Glutamatergic neuron (in vitro differentiated cells): ENCODE measurements at regions not wholly inside any gene's neighbourhood (a gene's known extent, or its start where the extent isn't known, plus 50 kb on each side); places are given as distances from the start of the nearest gene placed in this dataset.

Experiments used
- DNase-seq: peaks from one replicate; pipeline ENCODE4 v3.0.0; 2022
- H3K27ac Mint-ChIP-seq: one replicate; pipeline ENCODE4 v1.8.0; 2020; ENCODE audit warnings: mild to moderate bottlenecking, mixed read lengths, inconsistent platforms; ENCODE audit not compliant: unreplicated experiment
- H3K27me3 Mint-ChIP-seq: one replicate; pipeline ENCODE4 v1.8.0; 2020; ENCODE audit warnings: mild to moderate bottlenecking, moderate library complexity, mixed read lengths, inconsistent platforms; ENCODE audit not compliant: unreplicated experiment
- H3K36me3 Mint-ChIP-seq: one replicate; pipeline ENCODE4 v1.8.0; 2020; ENCODE audit warnings: mild to moderate bottlenecking, mixed read lengths, inconsistent platforms; ENCODE audit not compliant: unreplicated experiment
- H3K4me1 Mint-ChIP-seq: one replicate; pipeline ENCODE4 v1.8.0; 2020; ENCODE audit warnings: mild to moderate bottlenecking, low read depth, mixed read lengths, inconsistent platforms; ENCODE audit not compliant: unreplicated experiment
- H3K4me3 Mint-ChIP-seq: one replicate; pipeline ENCODE4 v1.8.0; 2020; ENCODE audit warnings: mild to moderate bottlenecking, mixed read lengths, inconsistent platforms; ENCODE audit not compliant: unreplicated experiment
- H3K9me3 Mint-ChIP-seq: one replicate; pipeline ENCODE4 v1.8.0; 2020; ENCODE audit warnings: mild to moderate bottlenecking, moderate library complexity, mixed read lengths, inconsistent platforms; ENCODE audit not compliant: unreplicated experiment
- TF ChIP-seq, protein P1 (sequence below): fragments of 200-600 bp; sonication (generic); IDR thresholded peaks from one replicate; pipeline ENCODE4 v1.5.0; 2021; ENCODE audit not compliant: partially characterized antibody, unreplicated experiment

DNA sequence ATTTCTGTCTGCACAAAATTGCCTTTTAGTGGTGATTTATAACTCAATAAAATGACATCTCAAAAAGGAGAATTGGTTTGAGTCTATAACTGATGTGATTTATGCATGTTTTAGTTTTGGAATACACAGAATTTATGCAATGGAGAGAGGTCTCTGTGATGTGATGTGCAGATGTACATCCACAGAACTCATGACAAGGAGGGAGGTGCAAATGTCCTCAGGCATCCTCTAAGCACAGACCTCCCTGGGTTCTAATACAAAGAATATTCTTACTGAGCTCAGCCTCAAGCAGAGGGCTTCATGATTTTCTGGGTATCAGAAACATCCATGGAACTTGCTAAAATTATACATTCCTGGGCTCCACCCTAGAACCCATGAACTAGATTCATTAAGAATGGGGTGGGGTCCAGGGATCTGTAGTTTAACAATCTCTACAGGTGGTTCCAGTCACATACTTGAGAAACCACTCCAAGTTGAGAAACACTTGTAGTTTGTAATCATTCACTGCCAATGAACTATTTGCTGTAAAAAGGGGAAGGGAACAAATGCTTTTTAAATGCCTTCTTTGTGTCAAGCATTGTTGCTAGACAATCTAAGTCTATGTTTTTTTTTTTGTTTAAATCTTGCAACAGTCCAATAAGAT lies 60.2 kb upstream of the NEDD9 start:
- no peak overlapping the region for H3K27ac Mint-ChIP-seq
- peaks cover 10% of the 10 kb centered on the region for H3K36me3 Mint-ChIP-seq
- H3K4me1 Mint-ChIP-seq: no peaks in the 10 kb centered on the region
- peaks cover 2% of the 10 kb centered on the region for H3K27me3 Mint-ChIP-seq
- DNase-seq: no peak
- H3K4me3 Mint-ChIP-seq: no peak overlapping the region
- TF ChIP-seq, protein P1, sequence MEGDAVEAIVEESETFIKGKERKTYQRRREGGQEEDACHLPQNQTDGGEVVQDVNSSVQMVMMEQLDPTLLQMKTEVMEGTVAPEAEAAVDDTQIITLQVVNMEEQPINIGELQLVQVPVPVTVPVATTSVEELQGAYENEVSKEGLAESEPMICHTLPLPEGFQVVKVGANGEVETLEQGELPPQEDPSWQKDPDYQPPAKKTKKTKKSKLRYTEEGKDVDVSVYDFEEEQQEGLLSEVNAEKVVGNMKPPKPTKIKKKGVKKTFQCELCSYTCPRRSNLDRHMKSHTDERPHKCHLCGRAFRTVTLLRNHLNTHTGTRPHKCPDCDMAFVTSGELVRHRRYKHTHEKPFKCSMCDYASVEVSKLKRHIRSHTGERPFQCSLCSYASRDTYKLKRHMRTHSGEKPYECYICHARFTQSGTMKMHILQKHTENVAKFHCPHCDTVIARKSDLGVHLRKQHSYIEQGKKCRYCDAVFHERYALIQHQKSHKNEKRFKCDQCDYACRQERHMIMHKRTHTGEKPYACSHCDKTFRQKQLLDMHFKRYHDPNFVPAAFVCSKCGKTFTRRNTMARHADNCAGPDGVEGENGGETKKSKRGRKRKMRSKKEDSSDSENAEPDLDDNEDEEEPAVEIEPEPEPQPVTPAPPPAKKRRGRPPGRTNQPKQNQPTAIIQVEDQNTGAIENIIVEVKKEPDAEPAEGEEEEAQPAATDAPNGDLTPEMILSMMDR: no peak
- H3K9me3 Mint-ChIP-seq: peaks cover 1% of the 10 kb centered on the region

DNA sequence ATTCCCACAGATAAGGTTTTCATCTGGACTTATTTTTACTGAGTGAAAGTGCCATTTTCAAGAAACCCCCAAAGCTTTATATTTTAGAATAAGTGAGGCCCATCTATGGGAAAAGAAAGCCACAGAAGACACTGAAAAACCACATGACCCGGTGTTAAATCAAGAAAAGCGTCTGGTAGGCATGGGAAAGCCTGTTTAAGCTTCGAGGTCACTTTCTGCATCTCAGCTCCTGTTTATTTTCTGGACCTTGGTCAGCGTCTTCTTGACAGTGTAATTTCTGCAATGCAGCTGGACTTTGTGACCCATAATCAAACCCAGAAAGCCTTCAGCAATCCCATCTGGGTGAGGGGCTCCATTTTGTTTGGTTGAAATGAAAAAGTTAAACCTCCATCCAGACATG lies 59.6 kb upstream of the NEDD9 start:
- no peak overlapping the region for H3K27ac Mint-ChIP-seq

DNA sequence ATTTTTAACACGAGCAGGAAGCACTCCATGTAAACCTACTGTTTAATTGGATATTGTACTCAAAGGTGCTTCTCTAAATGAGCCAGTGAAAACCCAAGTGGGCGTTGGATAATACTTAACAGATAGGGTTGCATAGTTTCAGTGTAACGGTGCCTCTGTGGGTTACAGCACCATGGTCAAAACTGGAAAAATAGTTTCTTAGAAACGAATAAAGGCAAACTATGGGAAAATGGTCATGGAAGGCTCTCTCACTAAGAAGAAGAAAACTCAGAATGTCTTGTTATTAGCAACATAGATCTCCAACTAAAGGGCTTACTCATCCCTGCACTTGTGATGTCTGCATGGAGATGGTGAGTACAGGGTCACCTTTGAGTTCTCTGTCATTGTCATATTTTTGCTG lies 59.1 kb upstream of the NEDD9 start:
- H3K27me3 Mint-ChIP-seq: peaks cover 2% of the 10 kb centered on the region
- DNase-seq: no peak
- no peak overlapping the region for H3K4me3 Mint-ChIP-seq
- no peaks in the 10 kb centered on the region for H3K4me1 Mint-ChIP-seq
- H3K36me3 Mint-ChIP-seq: peaks cover 10% of the 10 kb centered on the region
- H3K9me3 Mint-ChIP-seq: peaks cover 1% of the 10 kb centered on the region
- TF ChIP-seq, protein P1: no peak
- no peak overlapping the region for H3K27ac Mint-ChIP-seq

More for the DNA sequence above, 59.6 kb upstream of the NEDD9 start:
- Mint-ChIP-seq H3K36me3 (peaks cover 10% of the 10 kb centered on the region), H3K4me3 (no peak overlapping the region), H3K9me3 (peaks cover 1% of the 10 kb centered on the region), H3K4me1 (no peaks in the 10 kb centered on the region), H3K27me3 (no peaks in the 10 kb centered on the region)
- TF ChIP-seq, protein P1: no peak
- DNase-seq: no peak

DNA sequence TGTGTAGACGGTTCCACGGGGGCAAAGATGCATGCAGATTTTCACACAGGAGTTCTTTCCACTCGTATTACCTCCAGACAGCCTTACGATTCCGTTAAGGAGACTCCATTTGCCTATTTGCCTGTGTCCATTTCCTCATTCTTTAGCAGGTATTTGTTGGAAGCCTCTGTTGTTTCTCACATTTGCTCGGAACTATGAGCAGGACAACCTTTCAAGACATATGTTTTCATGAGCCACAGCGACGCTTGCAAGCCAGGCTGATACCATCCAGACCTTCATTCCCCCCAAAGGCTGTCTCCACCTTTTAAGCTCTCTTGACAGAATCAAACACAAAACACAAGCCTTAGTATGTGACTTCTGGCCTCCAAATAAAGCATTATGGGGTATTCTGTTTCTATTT lies 57.6 kb upstream of the NEDD9 start:
- H3K27ac Mint-ChIP-seq: no peak overlapping the region
- DNase-seq: no peak
- TF ChIP-seq, protein P1: no peak
- H3K4me1 Mint-ChIP-seq: no peaks in the 10 kb centered on the region
- H3K9me3 Mint-ChIP-seq: no peaks in the 10 kb centered on the region
- no peaks in the 10 kb centered on the region for H3K36me3 Mint-ChIP-seq
- H3K4me3 Mint-ChIP-seq: no peak overlapping the region
- H3K27me3 Mint-ChIP-seq: peaks cover 2% of the 10 kb centered on the region

DNA sequence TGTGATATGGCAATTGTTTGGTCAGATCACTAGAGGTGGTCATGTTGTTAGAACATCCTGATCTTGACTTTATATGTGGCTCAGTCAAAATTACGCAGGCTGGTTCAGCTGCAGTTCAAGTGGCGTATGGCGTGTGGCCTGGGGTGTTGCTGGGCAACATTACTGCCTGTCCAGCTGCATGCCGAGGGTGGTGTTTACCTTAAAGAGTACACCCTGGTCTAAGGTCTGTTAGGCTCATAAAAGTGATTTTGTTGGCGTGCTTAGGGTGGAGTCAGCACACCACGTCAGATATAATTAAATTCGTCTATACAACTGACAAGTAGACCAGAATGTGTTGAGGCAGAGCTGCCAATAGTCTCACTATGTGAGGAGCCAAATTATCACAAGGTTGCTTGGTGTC lies 55.6 kb upstream of the NEDD9 start:
- no peak for DNase-seq
- Mint-ChIP-seq H3K27me3 (peaks cover 2% of the 10 kb centered on the region), H3K4me3 (no peak overlapping the region), H3K9me3 (no peaks in the 10 kb centered on the region), H3K36me3 (no peaks in the 10 kb centered on the region), H3K4me1 (no peaks in the 10 kb centered on the region), H3K27ac (no peak overlapping the region)
- TF ChIP-seq, protein P1: no peak
